K562 (cell line): ENCODE measurements at regions not wholly inside any gene's neighbourhood (a gene's known extent, or its start where the extent isn't known, plus 50 kb on each side); places are given as distances from the start of the nearest gene placed in this dataset.

Source experiments
- ATAC-seq: fragments of 200-7000 bp; cut with Tn5 transposase; 3 replicates; pipeline ENCODE4 v1.9.1; 2020; ENCODE audit warnings: moderate library complexity
- BruUV-seq: library from RNA; stranded (reverse); fragments of 400-500 nt; replicated peaks from 2 replicates; lab custom pipeline; 2021; lab: Mats Ljungman, UMichigan
- CTCF ChIA-PET: fragments of 300-600 bp; formaldehyde crosslinking; extraction: SDS; loops from one replicate; lab custom pipeline; 2021; ENCODE audit warnings: low intra/inter-chr PET ratio; lab: Yijun Ruan, JAX
- POLR2A ChIA-PET: fragments of 300-600, 350-650 bp; sonication (Branson Sonifier 250); formaldehyde crosslinking; extraction: SDS; loops from one replicate; lab custom pipeline; 2021; ENCODE audit warnings: antibody characterized with exemption, inconsistent platforms; lab: Yijun Ruan, JAX
- DNase-seq, 4 experiments: peaks; one replicate each; pipeline versions ENCODE4 v3.0.0 to v3.0.0-alpha.2; 2011 to 2018; ENCODE audit warnings: low spot score in 3 of 4, mixed read lengths in 3 of 4; ENCODE audit errors: extremely low read depth in 1 of 4
- FAIRE-seq: peaks from 2 replicates; lab custom pipeline; 2011; peaks lifted over from hg19 to GRCh38; lab: Jason Lieb, UNC
- H2AFZ ChIP-seq: 2 replicates; pipeline ENCODE4 v1.6.0; 2011; ENCODE audit warnings: low read depth, low read length, control low read depth, inconsistent platforms
- H3K27ac ChIP-seq: fragments of 200-600 bp; 3 replicates; pipeline ENCODE4 v1.8.0; 2011; ENCODE audit warnings: low read depth, mild to moderate bottlenecking, control low read depth, inconsistent platforms, low read length, moderate library complexity, mixed read lengths; ENCODE audit errors: extremely low read depth
- H3K27me3 ChIP-seq, 2 experiments: fragments of 300-600 bp in 1 of 2; 2 replicates in 1 of 2; 3 replicates in 1 of 2; pipeline versions ENCODE4 v1.6.0 to v1.8.0; 2011; ENCODE audit warnings: inconsistent platforms in 2 of 2, low read length in 2 of 2, mild to moderate bottlenecking in 1 of 2, mixed read lengths in 1 of 2, moderate library complexity in 1 of 2; ENCODE audit not compliant: control insufficient read depth in 2 of 2, insufficient read depth in 2 of 2
- H3K36me3 ChIP-seq: fragments of 300-600 bp; 3 replicates; pipeline ENCODE4 v1.8.0; 2011; ENCODE audit warnings: mild to moderate bottlenecking, low read length, inconsistent platforms; ENCODE audit not compliant: control insufficient read depth, insufficient read depth
- H3K4me1 ChIP-seq, 2 experiments: fragments of 200-600 bp in 1 of 2; replicated peaks in 1 of 2; 2 replicates in 1 of 2; 3 replicates in 1 of 2; pipeline versions ENCODE4 v1.5.1 to v1.8.0; 2011; ENCODE audit warnings: inconsistent platforms in 2 of 2, low read length in 2 of 2, mild to moderate bottlenecking in 1 of 2, mixed read lengths in 1 of 2, moderate library complexity in 1 of 2; ENCODE audit not compliant: control insufficient read depth in 2 of 2, insufficient read depth in 2 of 2
- H3K4me2 ChIP-seq: 2 replicates; pipeline ENCODE4 v1.6.1; 2011; ENCODE audit warnings: low read length, control low read depth, inconsistent platforms, mixed read lengths; ENCODE audit not compliant: insufficient read depth
- H3K4me3 ChIP-seq: fragments of 200-600 bp; sonication (generic), shearing (Covaris generic); 2 replicates; pipeline ENCODE4 v1.5.1; 2016; ENCODE audit warnings: control low read depth, inconsistent platforms
- H3K79me2 ChIP-seq: fragments of 200-600 bp; 3 replicates; pipeline ENCODE4 v1.8.0; 2011; ENCODE audit warnings: low read length, inconsistent platforms; ENCODE audit not compliant: control insufficient read depth, insufficient read depth
- H3K9ac ChIP-seq, 2 experiments: 2 replicates each; pipeline versions ENCODE4 v1.6.0 to v1.6.1; 2011; ENCODE audit warnings: low read depth in 2 of 2, low read length in 2 of 2, control low read depth in 1 of 2, inconsistent platforms in 1 of 2, mild to moderate bottlenecking in 1 of 2, mixed read lengths in 1 of 2; ENCODE audit not compliant: insufficient read depth in 1 of 2
- H3K9me1 ChIP-seq: one replicate; pipeline ENCODE4 v1.6.0; 2011; ENCODE audit warnings: inconsistent platforms, mild to moderate bottlenecking, low read length, moderate library complexity; ENCODE audit not compliant: control insufficient read depth, insufficient read depth
- H3K9me3 ChIP-seq: replicated peaks from 2 replicates; pipeline ENCODE4 v1.5.1; 2011; ENCODE audit warnings: low read depth, low read length, inconsistent platforms; ENCODE audit not compliant: control insufficient read depth, insufficient read depth
- H4K20me1 ChIP-seq: replicated peaks from 2 replicates; pipeline ENCODE4 v1.6.1; 2011; ENCODE audit warnings: low read length, inconsistent platforms, mixed read lengths; ENCODE audit not compliant: control insufficient read depth, insufficient read depth
- CHD2 ChIP-seq: IDR thresholded peaks from 2 replicates; pipeline ENCODE4 v1.6.1; 2011; ENCODE audit warnings: low read depth, low read length
- HMBOX1 ChIP-seq: sonication (generic); IDR thresholded peaks from 2 replicates; pipeline ENCODE4 v1.6.1; 2016
- KLF10 ChIP-seq: fragments of 250-450 bp; sonication (Bioruptor Pico); IDR thresholded peaks from 2 replicates; pipeline ENCODE4 v1.6.1; 2021; ENCODE audit warnings: matching md5 sums
- MCM5 ChIP-seq: fragments of 450-650 bp; IDR thresholded peaks from 2 replicates; pipeline ENCODE4 v1.6.1; 2016; ENCODE audit warnings: low read depth
- MXI1 ChIP-seq: IDR thresholded peaks from 2 replicates; pipeline ENCODE4 v1.6.1; 2011; ENCODE audit warnings: low read depth, mild to moderate bottlenecking, improper control_type of control experiment, low read length
- PHB2 ChIP-seq: fragments of 450-650 bp; IDR thresholded peaks from 2 replicates; pipeline ENCODE4 v1.6.1; 2017; ENCODE audit warnings: low read depth
- RBM39 ChIP-seq: fragments of 200-400 bp; formaldehyde crosslinking; optimal IDR thresholded peaks from 2 replicates; pipeline ENCODE3; 2018; ENCODE audit warnings: low read depth, low read length
- RNF2 ChIP-seq: sonication (generic); IDR thresholded peaks from 2 replicates; pipeline ENCODE4 v1.6.1; 2016
- SIN3B ChIP-seq: fragments of 450-650 bp; IDR thresholded peaks from 2 replicates; pipeline ENCODE4 v1.6.1; 2017; ENCODE audit warnings: low read depth, mild to moderate bottlenecking, moderate library complexity
- SIRT6 ChIP-seq: IDR thresholded peaks from one replicate; pipeline ENCODE4 v1.6.1; 2012; ENCODE audit warnings: low read depth, mild to moderate bottlenecking, control low read depth, inconsistent platforms, low read length, moderate library complexity
- XRCC3 ChIP-seq: fragments of 450-650 bp; IDR thresholded peaks from 2 replicates; pipeline ENCODE4 v1.6.1; 2017; ENCODE audit warnings: mild to moderate bottlenecking, moderate library complexity
- ZC3H8 ChIP-seq: fragments of 450-650 bp; IDR thresholded peaks from 2 replicates; pipeline ENCODE4 v1.6.1; 2017
- ZKSCAN8 ChIP-seq: fragments of 200-800 bp; sonication (Bioruptor generic); IDR thresholded peaks from 2 replicates; pipeline ENCODE4 v1.6.1; 2016; ENCODE audit warnings: missing genetic modification characterization, missing compliant biosample characterization
- ZNF324 ChIP-seq: fragments of 250-450 bp; sonication (Bioruptor Pico); IDR thresholded peaks from 2 replicates; pipeline ENCODE4 v1.4.0; 2020; ENCODE audit warnings: mild to moderate bottlenecking
- WGBS: fragments of 100-300 bp; shearing (Covaris generic); methylation state at CpG from one replicate; pipeline ENCODE4 v1.1.6; 2016; ENCODE audit warnings: low coverage, mixed read lengths; ENCODE audit not compliant: insufficient coverage; ENCODE audit errors: missing lambda C conversion rate; 5-methylcytosine and 5-hydroxymethylcytosine counted together
- in situ Hi-C: fragments of 300-500 bp; cut with MboI; formaldehyde crosslinking; loops from 4 replicates; pipeline ENCODE4 v1.15.0; 2018; ENCODE audit warnings: inconsistent platforms, mixed read lengths
- intact Hi-C: fragments of 100-400 bp; cut with micrococcal nuclease; formaldehyde crosslinking; loops from 2 replicates; pipeline ENCODE4 v1.14.2; 2022

- no peak overlapping the region for H3K27ac ChIP-seq
- no peak overlapping the region for H3K9ac ChIP-seq
- 18% methylated on average over 3 of the region's 3 CpGs for WGBS
- DNase-seq (no peak), FAIRE-seq (no peak), ATAC-seq (no peak)
- H3K9me1 ChIP-seq, result no peaks in the 10 kb centered on the region
- no peaks in the 10 kb centered on the region for H3K36me3 ChIP-seq
- no peaks in the 10 kb centered on the region for H3K4me1 ChIP-seq
- POLR2A ChIA-PET, result no interaction called here
- H3K9me3 ChIP-seq, result no peaks in the 10 kb centered on the region
- no peaks in the 10 kb centered on the region for H3K27me3 ChIP-seq
- H4K20me1 ChIP-seq, result no peaks in the 10 kb centered on the region
- in situ Hi-C loops, result no loop called here
- no peak overlapping the region for H3K4me2 ChIP-seq
- no TSS peak for BruUV-seq
- CTCF ChIA-PET, result no interaction called here
- TF ChIP-seq RBM39, result no peak
- H2AFZ ChIP-seq, result no peak overlapping the region
- no peaks in the 10 kb centered on the region for H3K79me2 ChIP-seq
- intact Hi-C loops, result no loop called here
- no peak overlapping the region for H3K4me3 ChIP-seq
Observed at GRCh38 chr5:89359046-89359445, 476.1 kb upstream of the MEF2C start.

DNA sequence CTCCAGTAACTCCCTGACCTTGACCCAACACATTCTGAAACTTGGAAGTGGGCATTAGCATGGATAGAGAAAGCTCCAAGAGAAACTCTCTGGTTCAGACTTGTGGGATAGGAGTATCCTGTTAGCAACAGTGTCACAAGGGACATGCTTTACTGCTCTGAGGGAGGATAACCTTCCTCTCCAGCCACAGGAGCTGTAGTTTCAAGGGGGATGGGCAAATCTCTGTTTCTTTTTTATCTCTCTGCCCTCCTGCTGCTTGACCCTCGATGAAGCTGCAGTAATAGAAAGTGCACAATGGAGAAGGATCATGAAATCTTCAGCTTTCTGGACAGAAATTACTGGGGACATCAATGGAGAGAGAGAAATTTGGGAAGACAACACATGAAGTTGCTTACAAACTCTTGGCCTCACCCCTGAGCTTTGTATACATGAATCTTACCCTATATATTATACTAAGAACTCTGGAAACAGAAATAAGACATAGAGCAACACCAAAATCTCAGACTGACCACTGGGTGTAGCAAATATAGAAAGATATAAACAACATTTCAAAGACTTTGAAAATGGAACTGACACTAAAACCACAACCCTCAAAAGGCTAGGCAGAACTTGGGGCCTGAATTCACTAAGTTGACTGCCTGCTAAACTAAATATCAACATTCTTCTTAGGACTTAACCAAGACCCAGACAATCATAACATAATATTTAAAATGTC lies 471.0 kb upstream of the MEF2C start:
- POLR2A ChIA-PET, result no interaction called here
- no peak overlapping the region for H3K4me2 ChIP-seq
- no peaks in the 10 kb centered on the region for H3K79me2 ChIP-seq
- H3K4me1 ChIP-seq, result no peaks in the 10 kb centered on the region; a peak in 1 of 5 replicates
- no peak overlapping the region for H3K4me3 ChIP-seq
- BruUV-seq, result no TSS peak
- WGBS, result 0% methylated on average over 1 of the region's 1 CpG
- H4K20me1 ChIP-seq, result no peaks in the 10 kb centered on the region
- CTCF ChIA-PET, result no interaction called here
- peak in 1 of 4 experiments; percentile 23 for DNase-seq
- TF ChIP-seq SIN3B, result no peak
- TF ChIP-seq ZKSCAN8, result no peak
- TF ChIP-seq XRCC3, result no peak
- no peak for TF ChIP-seq MXI1
- TF ChIP-seq ZNF324 (CRISPR knock-in tag), result no peak
- TF ChIP-seq MCM5, result no peak
- no peak for TF ChIP-seq ZC3H8
- no peak for TF ChIP-seq CHD2
- TF ChIP-seq SIRT6, result no peak
- no peak for TF ChIP-seq KLF10 (CRISPR knock-in tag)
- no peak for TF ChIP-seq RNF2
- no peak for TF ChIP-seq PHB2
- no peak for TF ChIP-seq HMBOX1
- TF ChIP-seq, all 486 proteins: peak for 0
- in situ Hi-C loops, result no loop called here
- H2AFZ ChIP-seq, result peak overlapping the region; percentile 57
- ATAC-seq (peak; percentile 26; the same call in 1 of the 3 replicates), FAIRE-seq (no peak)
- intact Hi-C loops, result no loop called here
- no peak overlapping the region for H3K27ac ChIP-seq
- no peaks in the 10 kb centered on the region for H3K36me3 ChIP-seq
- no peaks in the 10 kb centered on the region for H3K9me1 ChIP-seq
- no peak overlapping the region for H3K9ac ChIP-seq
- no peaks in the 10 kb centered on the region for H3K27me3 ChIP-seq
- H3K9me3 ChIP-seq, result no peaks in the 10 kb centered on the region
